H9 (cell line): ENCODE measurements at regions not wholly inside any gene's neighbourhood (a gene's known extent, or its start where the extent isn't known, plus 50 kb on each side); places are given as distances from the start of the nearest gene placed in this dataset.

Experiments
- DNase-seq: peaks from one replicate; pipeline ENCODE4 v3.0.0-alpha.2; 2017
- H2AFZ ChIP-seq: one replicate; pipeline ENCODE4 v1.6.1; 2013; ENCODE audit warnings: mild to moderate bottlenecking, low read length, control low read depth, moderate library complexity
- H2AK5ac ChIP-seq: 2 replicates; pipeline ENCODE4 v1.6.1; 2013; ENCODE audit warnings: low read length, control low read depth, mixed read lengths; ENCODE audit not compliant: insufficient read length
- H2BK120ac ChIP-seq: one replicate; pipeline ENCODE4 v1.6.1; 2013; ENCODE audit warnings: low read depth, mild to moderate bottlenecking, low read length, control low read depth, inconsistent platforms; ENCODE audit not compliant: poor library complexity, severe bottlenecking
- H2BK12ac ChIP-seq: 2 replicates; pipeline ENCODE4 v1.6.1; 2013; ENCODE audit warnings: low read length, control low read depth, mixed read lengths, low read depth; ENCODE audit not compliant: insufficient read length
- H2BK15ac ChIP-seq: 2 replicates; pipeline ENCODE4 v1.6.1; 2013; ENCODE audit warnings: low read depth, low read length, control low read depth
- H2BK20ac ChIP-seq: one replicate; pipeline ENCODE4 v1.6.1; 2013; ENCODE audit warnings: low read depth, mild to moderate bottlenecking, low read length, control low read depth, inconsistent platforms; ENCODE audit not compliant: poor library complexity, severe bottlenecking
- H2BK5ac ChIP-seq: 2 replicates; pipeline ENCODE4 v1.6.1; 2013; ENCODE audit warnings: low read length, control low read depth, mixed read lengths; ENCODE audit not compliant: insufficient read length
- H3K14ac ChIP-seq: 2 replicates; pipeline ENCODE4 v1.6.1; 2013; ENCODE audit warnings: low read length, control low read depth; ENCODE audit not compliant: insufficient read depth
- H3K18ac ChIP-seq: 2 replicates; pipeline ENCODE4 v1.6.1; 2013; ENCODE audit warnings: low read depth, mild to moderate bottlenecking, mixed read lengths, low read length, control low read depth; ENCODE audit not compliant: insufficient read length
- H3K23ac ChIP-seq: 2 replicates; pipeline ENCODE4 v1.6.1; 2013; ENCODE audit warnings: low read length, control low read depth, mixed read lengths, low read depth; ENCODE audit not compliant: insufficient read length
- H3K23me2 ChIP-seq: 2 replicates; pipeline ENCODE4 v1.6.1; 2013; ENCODE audit warnings: low read depth, mild to moderate bottlenecking, mixed read lengths, low read length, control low read depth; ENCODE audit not compliant: insufficient read length, poor library complexity, severe bottlenecking
- H3K27ac ChIP-seq: 2 replicates; pipeline ENCODE4 v1.5.1; 2013; ENCODE audit warnings: low read length, control low read depth, mixed read lengths, low read depth; ENCODE audit not compliant: insufficient read length
- H3K27me3 ChIP-seq: 2 replicates; pipeline ENCODE4 v1.6.1; 2013; ENCODE audit warnings: low read length, control low read depth, inconsistent platforms; ENCODE audit not compliant: insufficient read depth
- H3K4ac ChIP-seq: 2 replicates; pipeline ENCODE4 v1.6.1; 2013; ENCODE audit warnings: low read depth, mild to moderate bottlenecking, control low read depth, inconsistent platforms, low read length, moderate library complexity
- H3K4me1 ChIP-seq: 2 replicates; pipeline ENCODE4 v1.6.1; 2013; ENCODE audit warnings: low read length, control low read depth, inconsistent platforms; ENCODE audit not compliant: insufficient read depth
- H3K4me2 ChIP-seq: 2 replicates; pipeline ENCODE4 v1.6.1; 2013; ENCODE audit warnings: low read length, control low read depth, mixed read lengths; ENCODE audit not compliant: insufficient read length, insufficient read depth
- H3K56ac ChIP-seq: 2 replicates; pipeline ENCODE4 v1.6.1; 2013; ENCODE audit warnings: low read depth, mild to moderate bottlenecking, mixed read lengths, low read length, control low read depth; ENCODE audit not compliant: insufficient read length
- H3K79me1 ChIP-seq: 2 replicates; pipeline ENCODE4 v1.6.1; 2013; ENCODE audit warnings: low read depth, mild to moderate bottlenecking, moderate library complexity, low read length, control low read depth, inconsistent platforms; ENCODE audit not compliant: insufficient read depth, poor library complexity, severe bottlenecking
- H3K79me2 ChIP-seq: 2 replicates; pipeline ENCODE4 v1.6.1; 2013; ENCODE audit warnings: low read length, control low read depth, inconsistent platforms; ENCODE audit not compliant: insufficient read depth
- H3K9ac ChIP-seq: 2 replicates; pipeline ENCODE4 v1.6.1; 2013; ENCODE audit warnings: low read length, control low read depth, mixed read lengths; ENCODE audit not compliant: insufficient read length; ENCODE audit errors: extremely low read depth
- H3K9me3 ChIP-seq: one replicate; pipeline ENCODE4 v1.6.1; 2013; ENCODE audit warnings: low read depth, low read length, inconsistent platforms; ENCODE audit not compliant: control insufficient read depth
- H3T11ph ChIP-seq: one replicate; pipeline ENCODE4 v1.6.1; 2013; ENCODE audit warnings: mild to moderate bottlenecking, low read length, control low read depth, inconsistent platforms
- H4K20me1 ChIP-seq: one replicate; pipeline ENCODE4 v1.6.1; 2013; ENCODE audit not compliant: control insufficient read depth, insufficient read length, insufficient read depth
- H4K5ac ChIP-seq: 2 replicates; pipeline ENCODE4 v1.6.1; 2013; ENCODE audit warnings: low read depth, mild to moderate bottlenecking, mixed read lengths, low read length, control low read depth; ENCODE audit not compliant: insufficient read length
- H4K8ac ChIP-seq: replicated peaks from 2 replicates; pipeline ENCODE4 v1.6.1; 2013; ENCODE audit warnings: low read length, control low read depth, mixed read lengths, low read depth; ENCODE audit not compliant: insufficient read length
- H4K91ac ChIP-seq: 2 replicates; pipeline ENCODE4 v1.6.1; 2013; ENCODE audit warnings: low read depth, mild to moderate bottlenecking, moderate library complexity, mixed read lengths, low read length, control low read depth; ENCODE audit not compliant: insufficient read length
- H3K27ac Mint-ChIP-seq, 3 experiments: 2 replicates in 2 of 3; 3 replicates in 1 of 3; pipeline ENCODE4 v1.8.0; 2020 to 2021; ENCODE audit warnings: mixed read lengths in 3 of 3, mild to moderate bottlenecking in 1 of 3, moderate library complexity in 1 of 3
- H3K27me3 Mint-ChIP-seq: 2 replicates; pipeline ENCODE4 v1.8.0; 2021; ENCODE audit warnings: low read depth, mild to moderate bottlenecking, moderate library complexity, mixed read lengths
- H3K36me3 Mint-ChIP-seq, 3 experiments: 2 replicates in 2 of 3; 3 replicates in 1 of 3; pipeline ENCODE4 v1.8.0; 2020 to 2021; ENCODE audit warnings: low read depth in 3 of 3, mixed read lengths in 3 of 3; ENCODE audit not compliant: insufficient read depth in 1 of 3
- H3K4me1 Mint-ChIP-seq, 2 experiments: 2 replicates each; pipeline ENCODE4 v1.8.0; 2020; ENCODE audit warnings: mixed read lengths in 2 of 2
- H3K4me3 Mint-ChIP-seq, 2 experiments: 2 replicates in 1 of 2; 3 replicates in 1 of 2; pipeline ENCODE4 v1.8.0; 2020 to 2021; ENCODE audit warnings: mild to moderate bottlenecking in 2 of 2, mixed read lengths in 2 of 2, moderate library complexity in 1 of 2
- H3K9me3 Mint-ChIP-seq, 2 experiments: 2 replicates in 1 of 2; 3 replicates in 1 of 2; pipeline ENCODE4 v1.8.0; 2020; ENCODE audit warnings: mild to moderate bottlenecking in 2 of 2, mixed read lengths in 2 of 2, moderate library complexity in 1 of 2
- WGBS: extraction: QIAGEN DNeasy Blood & Tissue Kit; methylation state at CpG from one replicate; pipeline ENCODE4 v1.1.7; 2013; ENCODE audit warnings: missing lambda C conversion rate, low lambda C conversion rate, mixed read lengths; ENCODE audit not compliant: insufficient read length; ENCODE audit errors: extremely low coverage; 5-methylcytosine and 5-hydroxymethylcytosine counted together
- TF ChIP-seq, protein P1 (sequence below): fragments of 200-600 bp; sonication (generic); conservative IDR thresholded peaks from 3 replicates; pipeline ENCODE4 v1.8.0; 2021; ENCODE audit warnings: antibody characterized with exemption, mild to moderate bottlenecking

DNA sequence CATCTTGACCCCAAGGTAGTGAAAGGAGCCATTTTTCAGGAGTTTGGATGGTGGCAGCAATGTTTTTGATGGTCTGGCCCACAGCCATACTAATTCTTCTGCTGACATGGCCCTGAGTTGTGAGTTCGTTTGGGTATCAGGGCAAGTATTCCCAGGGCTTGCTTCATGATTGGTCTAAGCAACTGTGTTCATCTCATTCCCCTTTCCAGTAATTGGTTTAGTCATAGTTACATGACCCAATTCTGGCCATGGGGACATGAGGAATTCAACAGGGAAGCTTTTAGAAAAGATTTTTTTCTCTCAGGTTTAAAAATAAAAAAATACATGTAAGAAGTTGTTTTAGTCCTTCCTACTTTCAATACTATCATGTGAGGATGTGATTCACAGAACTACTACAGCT lies 150.5 kb upstream of the NPHP3 start:
- H3K27me3 ChIP-seq = no peaks in the 10 kb centered on the region
- H2BK12ac ChIP-seq = no peak overlapping the region
- H3K23me2 ChIP-seq = no peaks in the 10 kb centered on the region
- Mint-ChIP-seq H3K27ac (no peak overlapping the region), H3K4me1 (no peaks in the 10 kb centered on the region), H3K4me3 (no peak overlapping the region), H3K27me3 (peaks cover 18% of the 10 kb centered on the region), H3K9me3 (no peaks in the 10 kb centered on the region), H3K36me3 (no peaks in the 10 kb centered on the region)
- H2BK120ac ChIP-seq = no peak overlapping the region
- H3K27ac ChIP-seq = no peak overlapping the region
- no peaks in the 10 kb centered on the region for H4K20me1 ChIP-seq
- H4K91ac ChIP-seq = no peak overlapping the region
- H3K4ac ChIP-seq = no peak overlapping the region
- no peak overlapping the region for H3T11ph ChIP-seq
- H3K56ac ChIP-seq = no peak overlapping the region
- WGBS = no CpG with 5 or more reads among the region's 1 CpG
- no peaks in the 10 kb centered on the region for H3K79me1 ChIP-seq
- H2BK5ac ChIP-seq = no peak overlapping the region
- no peak overlapping the region for H4K5ac ChIP-seq
- H2AFZ ChIP-seq = no peak overlapping the region
- H2AK5ac ChIP-seq = no peak overlapping the region
- no peaks in the 10 kb centered on the region for H3K4me1 ChIP-seq
- H3K23ac ChIP-seq = no peak overlapping the region
- no peak overlapping the region for H2BK20ac ChIP-seq
- no peaks in the 10 kb centered on the region for H3K9me3 ChIP-seq
- H3K79me2 ChIP-seq = no peaks in the 10 kb centered on the region
- no peak overlapping the region for H3K18ac ChIP-seq
- H3K4me2 ChIP-seq = no peak overlapping the region
- H4K8ac ChIP-seq = no peak overlapping the region
- no peak overlapping the region for H3K14ac ChIP-seq
- TF ChIP-seq, protein P1, sequence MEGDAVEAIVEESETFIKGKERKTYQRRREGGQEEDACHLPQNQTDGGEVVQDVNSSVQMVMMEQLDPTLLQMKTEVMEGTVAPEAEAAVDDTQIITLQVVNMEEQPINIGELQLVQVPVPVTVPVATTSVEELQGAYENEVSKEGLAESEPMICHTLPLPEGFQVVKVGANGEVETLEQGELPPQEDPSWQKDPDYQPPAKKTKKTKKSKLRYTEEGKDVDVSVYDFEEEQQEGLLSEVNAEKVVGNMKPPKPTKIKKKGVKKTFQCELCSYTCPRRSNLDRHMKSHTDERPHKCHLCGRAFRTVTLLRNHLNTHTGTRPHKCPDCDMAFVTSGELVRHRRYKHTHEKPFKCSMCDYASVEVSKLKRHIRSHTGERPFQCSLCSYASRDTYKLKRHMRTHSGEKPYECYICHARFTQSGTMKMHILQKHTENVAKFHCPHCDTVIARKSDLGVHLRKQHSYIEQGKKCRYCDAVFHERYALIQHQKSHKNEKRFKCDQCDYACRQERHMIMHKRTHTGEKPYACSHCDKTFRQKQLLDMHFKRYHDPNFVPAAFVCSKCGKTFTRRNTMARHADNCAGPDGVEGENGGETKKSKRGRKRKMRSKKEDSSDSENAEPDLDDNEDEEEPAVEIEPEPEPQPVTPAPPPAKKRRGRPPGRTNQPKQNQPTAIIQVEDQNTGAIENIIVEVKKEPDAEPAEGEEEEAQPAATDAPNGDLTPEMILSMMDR = no peak
- DNase-seq = no peak
- no peak overlapping the region for H3K9ac ChIP-seq
- no peak overlapping the region for H2BK15ac ChIP-seq
